C4-2B (cell line): ENCODE measurements at regions not wholly inside any gene's neighbourhood (a gene's known extent, or its start where the extent isn't known, plus 50 kb on each side); places are given as distances from the start of the nearest gene placed in this dataset.

Experiments used
- H3K27ac ChIP-seq: fragments of 450-650 bp; 2 replicates; pipeline ENCODE4 v1.5.1; 2017
- CTCF ChIP-seq: fragments of 450-650 bp; conservative IDR thresholded peaks from 2 replicates; pipeline ENCODE4 v1.5.1; 2017; ENCODE audit warnings: mild to moderate bottlenecking
- ZFX ChIP-seq: fragments of 450-650 bp; IDR thresholded peaks from 2 replicates; pipeline ENCODE4 v1.6.1; 2017

- TF ChIP-seq CTCF: no peak
- no peak overlapping the region for H3K27ac ChIP-seq
Measured at GRCh38 chr2:51990684-51991083, 958.8 kb upstream of the NRXN1 start.

GRCh38 chr2:51986101-51986500 is 954.2 kb upstream of the NRXN1 start:
- TF ChIP-seq ZFX (no peak), CTCF (no peak)
- H3K27ac ChIP-seq: no peak overlapping the region

GRCh38 chr2:51981783-51982182 is 949.9 kb upstream of the NRXN1 start:
- no peak overlapping the region for H3K27ac ChIP-seq
- TF ChIP-seq CTCF (no peak), ZFX (no peak)

GRCh38 chr2:51976623-51977022 is 944.7 kb upstream of the NRXN1 start:
- no peak overlapping the region for H3K27ac ChIP-seq
- TF ChIP-seq CTCF (no peak), ZFX (no peak)

GRCh38 chr2:51971136-51971535 is 939.2 kb upstream of the NRXN1 start:
- no peak overlapping the region for H3K27ac ChIP-seq
- TF ChIP-seq ZFX (no peak), CTCF (no peak)

GRCh38 chr2:51969347-51969746 is 937.4 kb upstream of the NRXN1 start:
- H3K27ac ChIP-seq: no peak overlapping the region
- TF ChIP-seq ZFX (no peak), CTCF (no peak)

GRCh38 chr2:51960841-51961335 is 929.0 kb upstream of the NRXN1 start:
- H3K27ac ChIP-seq: no peak overlapping the region

More at GRCh38 chr2:51960841-51961335, 929.0 kb upstream of the NRXN1 start:
- no peak for TF ChIP-seq ZFX
- TF ChIP-seq CTCF: no peak
